GM21381 (cell line): ENCODE measurements at regions not wholly inside any gene's neighbourhood (a gene's known extent, or its start where the extent isn't known, plus 50 kb on each side); places are given as distances from the start of the nearest gene placed in this dataset.
"Not testable (repeated sequence)": the region's sequence is repeated elsewhere in the genome, so short reads cannot be mapped to it uniquely, and the experiment has no call there.

Experiments
- ATAC-seq: cut with Tn5 transposase; IDR thresholded peaks from one replicate; pipeline ENCODE4 v1.9.1; 2021; ENCODE audit warnings: mild to moderate bottlenecking, moderate library complexity; ENCODE audit not compliant: unreplicated experiment

DNA sequence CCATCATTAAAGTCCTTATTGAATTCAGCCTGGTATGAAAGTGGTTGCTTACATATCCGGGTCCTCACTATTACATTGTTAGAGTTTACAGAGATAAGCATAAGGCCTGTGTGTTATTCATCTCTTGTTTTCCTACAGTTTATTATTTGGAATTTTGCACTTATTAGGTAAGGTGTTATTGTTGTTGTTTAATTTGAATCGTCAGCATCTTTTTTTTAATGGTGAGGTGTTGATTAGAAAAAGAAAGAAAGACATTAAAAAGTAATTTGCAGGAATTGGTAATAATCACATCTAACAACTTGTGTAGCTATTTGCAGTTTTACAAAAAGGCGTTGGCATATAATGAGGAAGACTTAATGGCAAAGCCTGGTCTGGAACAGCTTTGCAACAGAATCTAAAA lies 158.6 kb downstream of the SAMD5 start:
- ATAC-seq: no peak

DNA sequence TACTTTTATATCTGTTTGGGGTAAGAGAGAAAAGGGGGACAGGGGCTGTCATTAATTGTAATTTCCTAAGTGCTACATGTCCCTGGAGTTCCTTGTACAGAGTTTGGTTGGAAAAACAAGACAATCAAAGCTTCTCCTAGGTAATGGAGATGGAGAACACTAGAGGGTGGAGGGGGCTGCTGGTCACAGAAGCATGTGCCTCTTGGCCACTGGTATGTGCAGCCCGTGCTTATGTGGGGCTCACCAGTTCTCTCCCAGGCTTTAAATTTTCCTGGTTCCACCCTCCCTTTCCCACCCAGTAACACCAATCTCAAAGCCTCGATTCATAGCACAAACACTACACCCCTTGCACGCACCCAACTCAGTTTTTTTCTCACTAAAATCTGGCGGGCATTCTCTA lies 165.6 kb downstream of the SAMD5 start:
- no peak for ATAC-seq

DNA sequence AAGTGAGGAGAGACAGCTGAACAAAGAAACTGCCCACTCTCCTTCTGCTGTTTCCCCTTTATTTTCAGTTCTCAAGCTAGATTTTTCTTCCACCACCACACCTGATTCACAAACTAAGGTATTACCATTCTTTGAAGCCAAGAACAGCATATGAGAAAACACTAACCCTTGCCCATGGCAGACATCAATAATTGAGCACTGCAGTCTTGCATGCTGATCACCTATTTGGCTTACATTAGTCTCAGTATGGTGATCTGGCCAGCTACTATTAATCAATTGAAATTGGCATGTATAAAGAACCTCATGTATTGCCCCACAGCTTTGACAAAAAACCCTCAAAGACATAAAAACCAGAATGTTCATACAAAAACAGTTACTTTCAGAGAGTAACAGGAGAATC lies 166.3 kb downstream of the SAMD5 start:
- ATAC-seq: no peak

DNA sequence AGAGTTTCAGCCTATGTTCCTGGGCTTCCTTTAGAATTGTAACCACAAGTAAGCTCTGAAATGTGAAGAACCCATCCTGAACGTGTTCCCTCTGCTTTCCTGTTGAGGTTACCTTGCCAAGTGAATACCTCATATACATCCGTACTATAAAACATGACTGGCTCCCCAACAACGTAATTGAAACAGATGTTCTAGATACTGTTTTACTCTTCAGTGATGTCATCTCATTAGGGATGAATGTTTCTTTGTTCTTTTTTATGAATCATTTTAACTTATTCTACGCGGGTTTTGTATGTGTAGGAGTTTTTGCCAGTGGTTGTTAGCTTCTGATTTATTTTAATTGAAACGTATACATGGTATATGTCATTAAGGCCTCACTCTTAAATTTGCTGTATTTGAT lies 166.8 kb downstream of the SAMD5 start:
- ATAC-seq: no peak

DNA sequence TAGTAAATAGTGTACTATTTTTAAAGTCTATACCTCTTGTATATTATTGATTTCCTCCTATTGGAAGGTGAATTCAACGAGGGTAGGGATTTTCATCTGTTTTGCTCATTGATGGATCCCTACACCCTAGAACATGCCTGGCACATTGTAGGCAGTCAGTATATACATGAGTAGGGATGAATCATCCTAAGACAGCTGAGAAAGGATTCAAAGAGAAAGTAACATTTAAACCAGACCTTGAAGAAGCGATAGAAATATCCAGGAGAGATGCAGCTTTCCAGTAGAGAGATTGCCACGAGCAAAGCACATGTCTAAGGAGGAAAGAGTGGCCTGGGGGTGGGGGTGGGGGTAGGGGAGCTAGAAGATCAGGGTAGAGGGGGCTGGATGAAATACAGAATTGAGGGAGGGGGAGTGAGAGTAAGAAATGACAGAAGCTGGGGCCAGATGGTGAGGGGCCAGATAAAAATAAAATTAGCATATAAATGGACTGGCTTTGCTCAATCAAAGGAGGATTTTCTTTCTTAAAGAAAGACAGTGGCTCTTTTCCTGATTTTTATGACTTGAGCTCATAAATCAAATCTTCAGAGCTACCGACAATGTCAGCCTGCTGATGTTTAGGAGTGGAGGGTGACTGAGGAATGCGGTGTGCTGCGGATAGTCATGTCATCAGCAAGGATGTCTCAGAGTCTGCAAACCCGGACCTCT lies 168.2 kb downstream of the SAMD5 start:
- no peak for ATAC-seq

DNA sequence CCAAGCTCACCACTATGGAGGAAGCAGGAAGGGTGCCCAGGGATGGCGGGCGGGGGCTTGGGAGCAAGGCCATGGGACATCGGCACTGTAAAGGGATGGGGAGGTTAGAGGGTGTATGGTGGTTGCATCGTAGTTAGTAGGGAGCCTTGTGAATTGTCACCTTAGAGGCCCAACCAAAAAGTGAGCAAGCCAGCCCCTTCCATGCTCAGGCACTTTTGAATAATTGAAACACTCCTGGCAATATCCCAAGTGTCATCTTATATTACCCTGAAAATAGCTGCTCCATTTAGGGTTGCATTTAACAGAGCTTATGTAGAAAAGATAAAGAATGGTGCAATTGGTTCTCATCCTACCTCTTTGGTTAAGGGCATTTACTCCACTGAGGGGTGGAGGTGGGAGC lies 169.2 kb downstream of the SAMD5 start:
- ATAC-seq: no peak

DNA sequence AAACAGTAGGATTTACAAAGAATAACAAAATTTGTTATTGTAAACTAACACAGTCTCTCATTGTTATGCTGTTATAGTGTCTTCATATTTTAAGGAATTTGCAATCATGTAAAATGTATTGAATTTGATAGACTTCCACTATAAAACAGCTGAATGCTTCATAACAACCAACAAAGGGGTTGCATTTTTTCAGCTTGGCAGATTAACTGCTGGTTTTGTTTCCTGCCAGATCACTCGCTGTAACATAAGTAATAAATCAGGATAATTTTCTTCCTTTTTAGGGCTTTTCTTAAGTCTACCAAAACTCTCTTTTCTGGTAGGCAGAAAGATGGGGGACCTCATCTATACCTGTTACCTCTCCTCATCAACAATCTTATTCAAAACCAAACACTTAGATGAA lies 169.8 kb downstream of the SAMD5 start:
- ATAC-seq: no peak

DNA sequence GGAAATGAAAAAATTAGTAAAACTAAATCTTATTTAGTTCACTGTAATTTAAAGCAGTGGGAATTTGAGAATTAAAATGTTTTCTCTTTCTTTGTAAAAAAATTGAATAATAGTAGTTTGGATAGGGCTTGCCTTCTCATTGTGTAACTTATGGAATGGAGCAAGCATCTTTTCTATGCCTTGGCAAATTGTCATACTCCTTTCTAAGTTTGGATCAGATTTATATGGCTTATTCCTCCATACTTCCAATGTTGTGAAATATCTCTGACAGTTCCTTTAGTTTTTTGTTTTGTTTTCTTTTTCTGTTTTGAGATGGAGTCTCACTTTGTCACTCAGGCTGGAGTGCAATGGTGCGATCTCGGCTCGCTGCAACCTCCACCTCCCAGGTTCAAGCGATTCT lies 176.4 kb downstream of the SAMD5 start:
- ATAC-seq: no peak

DNA sequence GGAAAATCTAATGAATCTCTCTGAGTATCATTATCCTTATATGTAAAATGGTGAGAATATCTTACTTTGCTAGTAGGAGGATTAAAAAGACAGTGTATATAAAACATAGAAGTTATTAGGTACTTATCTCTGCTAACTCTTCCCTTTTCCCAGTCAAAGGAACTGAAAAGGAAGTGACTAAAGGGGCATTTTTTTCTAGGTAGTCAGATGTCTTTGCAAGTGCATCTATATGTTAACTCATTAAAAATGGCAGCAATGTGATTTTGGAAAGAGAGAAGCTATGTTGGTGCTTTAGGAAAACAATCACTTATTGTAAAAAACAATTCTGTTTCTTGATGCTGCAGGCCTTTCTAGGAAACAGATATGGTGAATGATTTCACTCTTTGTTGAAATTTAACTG lies 180.9 kb downstream of the SAMD5 start:
- no peak for ATAC-seq

DNA sequence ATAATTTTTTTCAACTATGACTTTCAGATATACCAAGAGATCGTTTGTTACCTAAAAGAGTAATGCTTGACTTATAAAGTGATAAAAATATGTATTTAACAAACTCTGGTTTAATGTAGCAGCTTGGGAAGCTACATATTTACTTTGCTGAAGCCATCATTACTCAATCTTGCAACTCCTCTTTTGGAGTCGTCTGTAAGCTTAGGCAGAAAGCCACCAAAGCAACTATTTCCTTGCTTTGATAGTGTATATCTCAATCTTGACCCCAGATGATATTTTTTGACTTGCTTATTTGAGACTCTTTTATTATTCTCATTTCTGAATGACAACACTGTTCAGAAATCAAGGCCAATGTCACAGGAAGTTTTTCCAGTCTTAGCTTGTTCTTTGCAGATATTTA lies 183.0 kb downstream of the SAMD5 start:
- ATAC-seq: no peak

DNA sequence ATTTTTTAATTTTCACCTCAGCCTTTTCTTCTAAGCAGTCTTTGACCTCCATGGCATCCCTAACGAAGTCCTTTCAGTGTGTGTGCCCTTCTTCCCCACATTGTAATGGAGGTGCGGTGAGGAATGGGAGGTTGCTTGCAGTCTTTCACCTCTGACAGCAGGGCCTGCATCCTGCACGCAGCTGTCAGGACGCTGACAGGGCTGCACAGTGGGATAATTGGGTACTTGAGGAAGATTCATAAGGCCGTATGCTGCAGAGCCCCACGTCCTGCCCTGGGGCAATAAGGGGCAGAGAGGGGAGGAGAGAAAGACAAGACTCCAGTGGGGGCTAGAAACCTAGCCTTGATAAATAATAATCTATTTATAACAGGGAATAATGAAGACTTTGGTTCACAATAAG lies 184.7 kb downstream of the SAMD5 start:
- ATAC-seq: no peak

DNA sequence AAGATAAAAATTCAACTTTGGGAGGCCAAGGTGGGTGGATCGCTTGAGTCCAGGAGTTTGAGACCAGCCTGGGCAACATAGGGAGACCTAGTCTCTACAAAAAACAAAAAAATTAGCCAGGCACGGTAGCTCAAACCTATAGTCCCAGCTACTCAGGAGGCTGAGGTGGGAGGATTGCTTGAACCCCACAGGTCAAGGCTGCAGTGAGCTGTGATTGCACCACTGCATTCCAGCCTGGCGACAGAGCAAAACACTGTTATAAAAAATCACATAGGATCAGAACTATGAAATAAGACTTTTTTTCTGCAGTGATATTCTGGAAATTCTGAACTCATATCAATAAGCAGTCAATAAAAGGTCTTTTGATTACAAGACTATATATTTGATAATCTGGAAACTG lies 186.1 kb downstream of the SAMD5 start:
- ATAC-seq: not testable (repeated sequence)

DNA sequence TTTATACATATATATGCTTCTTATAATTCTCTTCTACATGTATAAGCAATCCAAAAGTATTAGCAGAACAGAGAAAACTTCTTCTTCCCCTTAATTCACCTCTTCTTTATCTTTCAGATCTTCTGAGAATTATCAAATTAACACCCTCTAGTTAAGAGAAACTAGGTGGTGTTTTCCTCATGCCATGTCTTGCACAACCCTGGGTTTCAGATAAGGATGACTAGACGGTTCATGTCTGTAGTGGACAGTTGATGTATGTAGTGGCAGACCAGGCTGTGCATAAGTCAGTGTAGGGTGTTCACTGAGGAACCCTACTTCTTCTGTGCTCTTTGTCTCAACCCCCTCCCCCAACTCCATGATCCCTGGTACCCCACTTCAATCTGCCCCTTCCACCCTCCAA lies 187.3 kb downstream of the SAMD5 start:
- ATAC-seq: no peak

DNA sequence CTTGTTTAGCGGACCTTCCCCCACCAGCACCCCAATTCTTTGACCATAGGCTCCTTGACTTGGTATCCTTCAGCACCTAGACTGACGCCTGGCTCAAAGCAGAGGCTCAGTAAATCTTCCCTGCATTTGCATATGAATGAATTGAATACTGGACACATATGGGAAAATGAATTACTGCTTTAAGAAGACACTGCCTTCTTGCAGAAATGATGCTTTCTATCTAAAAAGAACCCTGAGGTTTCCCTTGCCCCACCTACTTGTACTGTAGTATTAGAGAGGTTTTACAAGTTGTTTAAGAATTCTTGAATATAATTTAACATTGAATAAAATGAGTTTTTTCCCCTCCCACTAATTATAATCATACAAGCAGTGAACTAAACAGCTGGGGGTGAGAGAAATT lies 190.7 kb downstream of the SAMD5 start:
- no peak for ATAC-seq

DNA sequence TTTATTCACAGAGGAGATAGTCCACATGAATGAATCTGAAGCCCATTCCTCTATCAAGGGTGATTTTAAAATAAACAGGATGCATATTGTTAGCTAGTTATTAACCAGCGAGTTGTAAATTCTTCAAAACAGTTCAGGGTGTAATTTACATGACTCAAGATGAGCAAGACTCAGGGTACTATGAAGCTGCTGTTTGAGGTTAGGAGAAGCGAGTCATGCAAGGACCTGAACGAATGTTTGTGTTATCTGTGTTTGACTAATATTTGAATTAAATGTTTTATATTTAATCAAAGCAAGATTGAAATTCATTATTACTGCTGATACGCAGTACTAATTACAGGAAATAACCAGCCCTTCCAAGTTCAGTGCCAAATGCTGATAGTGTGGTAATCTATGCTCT lies 191.1 kb downstream of the SAMD5 start:
- no peak for ATAC-seq

DNA sequence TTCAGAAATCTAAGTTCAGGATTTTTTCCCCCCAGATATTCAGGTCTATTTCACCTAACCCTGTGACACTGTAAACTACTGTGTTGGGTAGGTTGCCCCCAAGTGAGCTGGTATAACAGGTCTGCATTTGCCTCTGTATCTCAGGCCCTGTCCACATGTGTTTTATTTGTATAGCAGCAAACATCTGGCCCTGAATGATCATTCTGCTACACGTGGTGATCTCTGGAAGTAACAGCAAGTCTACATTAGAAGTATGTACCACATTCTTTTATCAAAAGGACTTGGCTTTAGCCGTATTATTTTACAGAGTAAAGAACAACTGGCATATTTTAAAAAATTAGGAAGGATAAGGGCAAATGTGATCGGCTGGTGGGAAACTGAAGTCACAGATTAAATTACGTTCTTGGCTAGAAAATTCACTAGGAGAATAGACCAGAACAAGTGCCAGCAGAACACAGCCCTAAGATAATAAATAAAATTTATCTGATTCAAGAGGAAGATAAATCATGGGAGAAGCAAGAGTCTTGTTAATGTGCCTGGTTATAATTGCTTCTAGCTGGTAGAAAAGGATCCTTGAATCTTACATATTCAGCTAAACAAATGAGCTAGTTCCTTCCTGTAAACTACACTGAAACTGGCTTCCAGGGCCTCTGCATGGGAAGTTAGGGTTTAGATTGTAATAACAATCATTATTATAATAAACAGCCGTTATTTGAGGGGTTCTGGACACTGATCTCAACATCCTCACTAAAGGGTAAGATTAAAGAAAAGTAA lies 192.1 kb downstream of the SAMD5 start:
- ATAC-seq: no peak

DNA sequence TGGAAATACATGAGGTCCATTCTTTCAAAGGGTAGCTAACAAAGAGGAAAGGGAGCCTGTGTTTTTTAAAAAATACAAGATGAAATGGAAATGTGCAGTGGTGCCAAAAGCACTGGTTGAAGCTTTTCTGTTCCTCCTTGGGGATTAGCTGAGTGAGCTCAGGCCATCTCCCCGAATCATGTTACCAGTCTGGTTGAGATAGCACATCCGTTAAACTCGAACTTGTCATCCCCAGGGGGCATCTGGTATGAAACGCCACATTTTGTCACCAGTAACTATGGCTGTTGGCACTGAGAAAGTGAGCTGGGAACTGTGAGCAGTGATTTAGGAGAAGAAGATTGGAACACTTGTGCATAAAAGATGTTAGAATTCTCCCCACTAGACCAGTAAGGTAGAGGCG lies 196.2 kb downstream of the SAMD5 start:
- ATAC-seq: no peak

DNA sequence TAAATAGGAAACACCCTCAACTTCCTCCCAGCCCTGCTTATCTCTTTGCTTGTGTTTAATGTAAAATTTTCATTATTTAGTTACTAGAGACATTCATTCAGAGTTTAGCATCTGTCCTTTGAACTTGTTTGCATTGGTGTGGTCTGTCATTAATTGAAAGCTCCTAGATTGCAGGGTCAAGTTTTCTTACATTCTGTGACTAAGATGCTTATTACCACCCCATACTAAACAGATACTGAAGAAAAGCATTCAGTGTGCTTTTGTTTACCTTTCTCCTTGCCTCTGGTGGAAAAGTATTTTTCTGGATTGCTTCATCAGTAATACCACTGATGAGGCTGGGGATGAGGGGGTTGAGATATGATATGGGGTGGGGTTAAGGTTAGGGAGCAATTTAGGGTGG lies 199.0 kb downstream of the SAMD5 start:
- no peak for ATAC-seq

DNA sequence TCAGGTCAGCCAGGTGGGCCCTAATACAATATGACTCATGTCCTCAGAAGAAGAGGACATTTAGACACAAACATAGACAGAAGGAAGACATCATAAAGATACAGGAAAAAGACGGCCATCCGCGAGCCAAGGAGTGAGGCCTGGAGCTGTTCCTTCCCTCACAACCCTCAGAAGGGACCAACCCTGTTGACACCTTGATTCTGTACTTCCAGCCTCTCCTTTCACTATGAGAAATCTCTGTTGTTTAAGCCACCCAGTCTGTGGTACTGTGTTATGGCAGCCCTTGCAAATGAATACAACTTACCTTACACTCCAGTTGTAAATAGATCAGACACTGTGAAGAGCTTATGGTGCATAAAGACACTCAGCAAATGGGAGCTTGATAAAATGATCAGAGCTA lies 199.7 kb downstream of the SAMD5 start:
- no peak for ATAC-seq

DNA sequence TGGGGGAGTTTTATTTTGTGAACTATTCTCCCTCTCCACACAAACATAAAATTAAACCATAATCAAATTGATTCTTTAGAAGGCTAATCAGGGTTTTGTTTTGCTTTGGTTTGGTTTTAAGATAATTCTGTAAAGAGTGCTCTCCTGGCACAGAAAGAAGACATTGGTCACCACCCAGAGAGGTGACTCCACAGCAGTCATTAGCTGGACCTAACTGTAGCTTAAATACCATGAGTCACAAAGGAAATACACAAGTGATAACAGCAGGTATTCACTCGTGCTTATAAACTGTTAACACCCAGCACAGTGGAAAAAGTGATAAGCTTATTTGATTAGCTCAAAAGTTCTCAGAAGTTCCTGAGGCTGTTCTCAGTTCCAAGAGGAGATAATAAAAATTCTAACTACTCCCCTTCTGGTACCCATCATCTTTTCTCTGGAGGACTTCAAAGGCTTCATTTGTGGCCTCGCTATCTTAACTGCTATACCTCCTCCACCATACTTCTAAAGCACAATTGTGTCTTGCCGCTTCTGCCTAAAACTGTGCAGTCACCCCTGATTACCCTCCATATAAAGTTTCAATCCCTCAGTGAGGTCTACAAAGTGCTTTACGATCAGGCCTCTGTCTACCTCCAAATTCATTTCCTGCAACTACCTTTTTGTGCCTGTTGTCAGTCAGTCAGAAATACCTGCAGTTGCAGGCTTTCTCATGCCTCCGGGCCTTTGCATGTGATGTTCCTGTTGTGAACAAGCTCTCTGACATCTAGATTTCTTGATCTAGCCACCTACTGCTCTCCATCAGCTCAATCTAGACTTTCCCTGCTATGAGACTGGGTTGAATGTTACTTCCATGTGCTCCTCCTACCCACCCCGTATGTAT lies 201.1 kb downstream of the SAMD5 start:
- ATAC-seq: no peak

DNA sequence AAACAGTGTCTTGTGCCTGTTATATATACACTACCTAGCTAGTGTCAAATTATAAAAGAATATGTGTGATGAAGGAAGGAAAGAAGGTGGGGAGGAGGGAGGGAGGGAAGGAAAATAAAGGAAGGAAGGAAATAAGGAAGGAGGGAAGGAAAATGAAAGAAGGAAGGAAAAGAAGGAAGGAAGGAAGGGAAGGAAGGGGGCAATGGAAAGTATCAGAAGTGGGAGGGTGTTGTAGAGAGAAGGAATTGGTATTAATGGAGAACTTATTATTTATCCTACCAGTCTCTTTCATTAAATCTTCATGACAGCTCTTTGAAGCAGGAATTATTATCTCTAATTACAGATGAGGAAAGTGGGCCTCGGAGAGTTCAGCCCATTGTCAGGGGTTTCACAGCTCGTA lies 202.4 kb downstream of the SAMD5 start:
- ATAC-seq: no peak

DNA sequence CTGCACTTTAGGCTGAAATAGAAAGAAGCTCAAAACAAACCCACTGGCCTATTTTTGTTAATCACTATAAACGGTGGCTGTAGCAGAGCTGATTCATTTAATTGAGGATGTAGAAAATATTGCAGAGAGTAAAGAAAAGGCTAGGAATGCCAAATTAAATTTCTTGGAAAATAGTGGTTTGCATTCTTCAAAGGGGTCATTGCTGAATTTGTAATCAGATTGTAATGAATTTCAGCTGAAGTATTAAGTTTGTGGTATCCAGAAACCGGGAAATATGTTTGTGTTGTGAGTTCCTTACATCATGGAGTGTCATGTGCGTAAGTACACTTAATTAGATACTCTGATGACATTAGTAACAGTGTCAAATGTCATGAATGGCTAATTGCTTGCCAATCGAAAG lies 203.0 kb downstream of the SAMD5 start:
- no peak for ATAC-seq
